CD4-positive, alpha-beta T cell treated with Interleukin-6 for 4 hours (primary cell): ENCODE measurements at regions not wholly inside any gene's neighbourhood (a gene's known extent, or its start where the extent isn't known, plus 50 kb on each side); places are given as distances from the start of the nearest gene placed in this dataset.
A peak's percentile ranks its signal among the peaks of the same experiment; 100 is the strongest.
"Not testable (repeated sequence)": the region's sequence is repeated elsewhere in the genome, so short reads cannot be mapped to it uniquely, and the experiment has no call there.

Source experiments
- DNase-seq: peaks from one replicate; pipeline ENCODE4 v3.0.0-alpha.2; 2020; ENCODE audit warnings: mixed read lengths

DNA sequence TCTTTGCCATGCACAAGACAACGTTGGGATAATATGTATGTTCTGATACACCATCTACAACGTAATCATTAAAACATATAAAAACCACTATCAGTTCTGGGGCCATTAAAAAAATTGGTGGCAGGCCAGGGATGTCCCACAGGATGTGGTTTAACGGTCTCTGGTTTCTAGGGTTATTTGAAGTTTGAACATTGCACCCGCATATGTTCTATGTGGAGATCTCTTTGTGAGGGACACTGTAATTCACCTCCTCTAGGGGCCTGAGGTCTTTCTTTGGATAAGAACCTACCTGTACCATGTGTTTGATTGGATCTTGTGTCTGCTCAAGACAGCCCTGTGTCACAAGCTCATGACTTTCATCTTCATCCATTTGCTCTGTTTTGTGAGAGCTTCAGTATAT, 73.2 kb downstream of the GGTLC2 start:
- DNase-seq: no peak

DNA sequence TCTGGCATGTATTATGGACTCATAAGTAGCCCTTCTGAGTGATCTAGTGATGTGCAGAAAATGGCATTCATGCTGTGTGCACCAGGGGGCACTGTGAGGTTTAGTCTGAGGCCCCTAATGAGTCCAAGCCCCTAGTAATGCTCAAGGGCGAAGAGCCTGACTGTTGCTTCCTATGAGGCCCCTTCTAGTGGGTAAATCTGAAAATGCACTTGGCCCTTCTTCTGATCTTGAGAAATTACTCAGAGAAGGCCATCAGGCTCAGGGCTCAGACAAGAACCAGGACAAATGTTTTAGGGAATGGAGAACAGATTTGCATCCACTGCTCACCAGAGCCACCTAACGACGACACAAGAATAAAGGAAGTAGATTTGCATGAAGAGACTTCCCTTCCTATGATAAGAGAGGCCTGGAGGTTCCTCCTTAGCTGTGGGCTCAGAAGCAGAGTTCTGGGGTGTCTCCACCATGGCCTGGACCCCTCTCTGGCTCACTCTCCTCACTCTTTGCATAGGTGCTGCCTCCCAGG, 75.8 kb downstream of the GGTLC2 start:
- DNase-seq: peak; percentile 48

GRCh38 chr22:22720724-22721261, 76.4 kb downstream of the GGTLC2 start:
- peak; percentile 10 for DNase-seq

GRCh38 chr22:22721681-22722354, 77.4 kb downstream of the GGTLC2 start:
- DNase-seq: peak; percentile 59

DNA sequence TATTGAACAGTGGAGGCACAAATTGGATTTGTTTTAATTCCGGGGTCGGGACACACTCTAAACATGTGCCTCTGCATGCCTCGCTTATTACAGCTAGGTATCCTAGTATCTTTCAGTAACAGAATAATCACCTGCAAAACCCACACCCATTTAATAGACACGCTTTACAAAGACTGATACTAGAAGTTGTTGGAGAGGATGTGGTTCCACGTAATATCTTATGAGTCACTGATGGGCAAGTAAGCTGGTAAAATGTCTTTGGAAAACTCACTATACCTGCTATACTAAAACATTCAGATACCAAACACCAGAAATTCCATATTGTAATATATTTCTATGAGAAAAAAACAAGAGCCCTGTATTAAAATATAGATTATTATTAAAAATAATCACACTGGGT, 84.0 kb downstream of the GGTLC2 start:
- DNase-seq: no peak

DNA sequence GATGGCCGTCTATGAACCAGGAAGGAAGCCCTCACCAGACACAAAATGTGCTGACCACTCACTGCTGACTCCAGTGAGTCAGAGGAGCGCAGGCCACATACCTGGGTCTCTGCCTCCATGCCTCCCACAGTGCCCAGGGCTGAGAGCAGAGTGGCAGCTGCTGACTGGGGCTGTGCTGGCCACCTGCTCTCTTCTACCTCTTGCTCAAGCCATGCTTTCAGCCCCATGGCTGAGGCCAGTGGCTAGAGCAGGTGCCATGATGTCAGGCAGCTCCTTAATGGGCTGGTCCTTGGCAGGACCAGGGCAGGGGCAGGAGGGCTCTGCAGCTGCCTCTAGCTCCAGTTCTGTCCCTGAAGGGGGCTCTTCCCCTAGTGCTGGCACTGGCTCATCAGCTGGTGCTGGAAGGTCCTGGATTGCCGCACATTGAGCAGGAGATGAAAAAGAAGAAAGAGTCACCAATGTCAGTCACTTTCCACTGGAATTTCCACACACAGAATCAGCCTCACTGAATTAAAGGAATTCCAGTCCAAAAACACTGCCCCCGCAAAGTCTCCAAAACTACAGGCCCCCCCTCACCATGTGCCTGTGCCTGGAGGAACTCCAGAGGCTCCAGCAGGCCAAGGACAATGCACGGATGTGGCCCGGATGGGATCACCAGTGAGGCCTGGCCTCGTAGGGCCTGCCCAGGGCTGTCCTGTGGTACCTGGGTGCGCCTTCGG, 86.4 kb downstream of the GGTLC2 start:
- DNase-seq: no peak

- no peak for DNase-seq
Measured at GRCh38 chr22:22731374-22731676, 86.9 kb downstream of the GGTLC2 start.

DNA sequence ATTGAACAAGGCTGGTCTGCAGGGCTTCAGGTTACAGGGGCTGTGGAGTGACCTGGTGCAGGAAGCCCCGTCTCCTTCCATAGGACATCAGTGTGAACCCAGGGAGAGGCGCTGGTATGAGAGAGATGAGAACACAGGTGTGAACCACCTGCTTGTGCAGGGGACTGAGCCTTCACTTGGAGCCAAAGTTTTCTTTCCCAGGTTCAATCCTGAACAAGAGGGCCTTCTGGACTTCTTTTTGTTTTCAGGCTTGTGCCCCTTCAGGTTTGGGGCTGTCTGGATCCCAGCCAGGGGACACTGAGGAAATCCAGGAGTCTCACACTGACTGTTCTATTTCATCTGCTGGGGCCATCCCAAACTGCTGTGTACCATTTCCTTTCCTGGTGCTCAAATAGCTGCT, 88.6 kb downstream of the GGTLC2 start:
- DNase-seq: not testable (repeated sequence)

DNA sequence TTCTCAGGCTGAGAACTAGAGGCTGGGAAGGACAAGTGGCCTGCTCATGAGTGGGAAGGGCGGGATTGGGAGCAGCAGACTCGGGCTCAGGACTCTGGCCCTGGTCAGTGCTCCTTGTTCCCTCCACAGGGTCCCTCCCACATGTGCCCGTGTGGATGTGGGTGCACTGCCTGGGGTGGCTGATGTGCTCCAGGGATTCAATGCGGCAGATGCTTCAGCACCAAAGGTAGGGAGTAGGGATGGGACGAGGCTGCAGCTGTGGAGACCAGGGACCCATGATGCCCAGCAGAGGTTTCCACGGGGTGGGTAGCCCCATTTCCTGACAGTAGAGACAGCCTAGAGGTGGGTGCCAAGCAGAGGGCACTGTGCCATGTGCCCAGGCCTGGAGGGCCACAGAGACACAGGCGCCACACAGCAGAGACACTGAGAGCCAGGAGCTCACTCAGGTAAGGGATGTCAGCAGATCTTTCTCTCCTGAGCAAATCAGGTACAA, 89.5 kb downstream of the GGTLC2 start:
- DNase-seq: no peak

DNA sequence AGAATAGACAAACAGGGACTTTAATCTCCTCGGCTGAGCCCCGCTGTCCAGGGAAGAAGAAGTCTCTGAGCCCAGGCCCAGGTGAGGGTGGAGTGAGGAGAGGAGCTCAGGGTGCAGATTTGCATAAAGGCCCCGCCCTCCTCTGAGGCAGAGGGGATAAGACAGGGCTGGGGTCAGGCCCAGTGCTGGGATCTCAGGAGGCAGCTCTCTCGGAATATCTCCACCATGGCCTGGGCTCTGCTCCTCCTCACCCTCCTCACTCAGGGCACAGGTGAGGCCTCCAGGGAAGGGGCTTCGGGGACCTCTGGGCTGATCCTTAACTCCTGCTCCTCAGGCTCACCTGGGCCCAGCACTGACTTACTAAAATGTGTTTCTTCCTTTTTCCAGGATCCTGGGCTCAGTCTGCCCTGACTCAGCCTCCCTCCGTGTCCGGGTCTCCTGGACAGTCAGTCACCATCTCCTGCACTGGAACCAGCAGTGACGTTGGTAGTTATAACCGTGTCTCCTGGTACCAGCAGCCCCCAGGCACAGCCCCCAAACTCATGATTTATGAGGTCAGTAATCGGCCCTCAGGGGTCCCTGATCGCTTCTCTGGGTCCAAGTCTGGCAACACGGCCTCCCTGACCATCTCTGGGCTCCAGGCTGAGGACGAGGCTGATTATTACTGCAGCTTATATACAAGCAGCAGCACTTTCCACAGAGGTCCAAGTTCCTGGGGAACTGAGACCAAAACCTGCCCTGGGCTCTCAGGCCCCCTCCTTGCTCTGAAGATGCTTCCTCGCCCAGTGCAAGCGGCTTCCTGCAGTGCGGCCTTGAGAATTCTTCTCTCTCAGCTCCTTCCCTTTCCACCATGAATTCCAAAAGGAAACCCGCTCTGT, 90.2 kb downstream of the GGTLC2 start:
- not testable (repeated sequence) for DNase-seq

- DNase-seq: not testable (repeated sequence)
Measured at GRCh38 chr22:22735276-22735675, 90.9 kb downstream of the GGTLC2 start.

DNA sequence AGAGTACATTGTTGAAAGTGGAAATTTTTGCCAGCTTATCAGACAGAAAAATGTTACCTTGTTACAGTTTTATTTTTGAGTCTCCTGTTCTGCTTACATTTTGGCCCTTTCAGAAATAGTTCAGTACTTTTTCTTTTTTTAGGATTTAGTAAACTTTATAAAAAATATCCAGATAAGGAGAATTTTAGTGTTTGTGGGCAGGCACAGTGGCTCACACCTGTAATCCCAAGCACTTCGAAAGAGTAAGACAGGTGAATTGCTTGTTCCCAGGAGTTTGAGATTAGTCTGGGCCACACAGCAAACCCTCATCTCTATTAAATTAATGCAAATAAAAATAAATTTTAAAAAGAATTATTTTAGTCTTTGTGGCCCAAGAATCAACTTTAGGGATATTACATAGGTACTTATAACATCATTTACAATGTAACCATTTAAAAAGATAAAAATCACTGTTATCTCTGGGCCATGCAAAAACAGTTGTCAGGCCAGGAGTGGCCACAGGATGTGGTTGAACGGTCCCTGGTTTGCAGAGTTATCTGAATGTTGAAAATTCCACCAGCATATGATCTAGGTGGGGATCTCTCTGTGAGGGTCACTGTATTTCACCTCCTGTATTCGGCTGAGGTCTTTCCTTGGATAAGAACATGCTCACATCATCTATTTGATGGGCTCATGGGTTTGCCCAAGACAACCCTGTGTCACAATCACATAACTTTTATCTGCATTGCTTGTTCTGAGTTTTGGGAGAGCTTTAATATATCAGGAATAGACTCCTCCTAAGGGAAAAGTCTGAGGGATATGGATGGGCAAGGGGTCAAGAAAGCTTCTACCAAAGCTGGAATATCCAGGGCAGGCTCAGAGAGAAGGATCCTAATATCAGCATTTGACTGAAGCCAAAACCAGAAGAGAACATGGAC, 91.5 kb downstream of the GGTLC2 start:
- no peak for DNase-seq

GRCh38 chr22:22737590-22737989, 93.2 kb downstream of the GGTLC2 start:
- DNase-seq: no peak

DNA sequence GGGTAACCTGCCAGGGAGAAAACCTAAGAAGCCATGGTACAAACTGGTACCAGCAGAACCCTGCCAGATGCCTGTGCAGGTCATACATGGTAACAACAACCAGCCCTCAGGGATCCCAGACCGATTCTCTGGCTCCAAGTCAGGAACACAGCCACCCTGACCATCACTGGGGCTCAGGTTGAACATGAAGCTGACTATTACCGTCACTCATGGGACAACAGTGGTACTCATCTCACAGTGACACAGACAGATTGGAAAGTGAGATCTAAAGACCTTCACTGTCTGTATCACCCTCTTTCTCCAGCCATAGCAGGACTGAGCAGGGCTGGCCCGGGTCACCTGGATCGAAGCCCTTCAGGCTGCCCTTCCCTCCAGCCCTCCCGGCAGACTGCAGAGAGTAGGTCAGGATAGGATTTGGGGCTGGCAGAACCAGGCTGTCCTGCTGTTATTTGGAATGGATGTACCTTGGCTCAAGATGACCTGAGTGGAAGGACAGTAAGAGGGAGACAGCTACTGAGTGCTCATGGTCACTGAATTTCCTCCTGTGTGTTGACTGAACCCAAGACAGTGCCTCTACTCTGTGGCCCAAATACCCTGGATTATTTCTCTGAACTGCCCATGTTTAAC, 94.7 kb downstream of the GGTLC2 start:
- DNase-seq: no peak

- DNase-seq: no peak
Measured at GRCh38 chr22:22740560-22741276, 96.3 kb downstream of the GGTLC2 start.

- DNase-seq: no peak
Measured at GRCh38 chr22:22741843-22742242, 97.4 kb downstream of the GGTLC2 start.

DNA sequence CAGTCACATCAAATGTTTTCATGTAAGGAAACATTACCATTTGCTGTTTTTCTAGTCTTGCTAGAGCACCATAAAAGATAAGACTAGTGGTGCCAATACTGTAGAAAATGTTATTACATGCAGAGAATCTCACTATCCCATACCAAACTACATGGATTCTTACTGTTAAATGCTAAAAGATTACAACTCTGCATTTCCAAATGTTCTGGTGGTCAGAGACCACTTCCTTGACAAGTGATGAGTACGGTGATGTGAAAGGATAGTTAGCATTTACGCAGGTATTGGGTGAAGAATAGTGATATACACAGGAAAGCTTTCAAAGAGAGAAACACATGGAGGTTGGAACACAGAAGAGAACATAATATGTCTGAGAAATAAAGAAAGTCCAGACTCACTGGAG, 98.2 kb downstream of the GGTLC2 start:
- no peak for DNase-seq

- no peak for DNase-seq
Measured at GRCh38 chr22:22743128-22743760, 98.8 kb downstream of the GGTLC2 start.

- DNase-seq: no peak
Measured at GRCh38 chr22:22744412-22745224, 100.2 kb downstream of the GGTLC2 start.
